HepG2 (cell line): ENCODE measurements at regions not wholly inside any gene's neighbourhood (a gene's known extent, or its start where the extent isn't known, plus 50 kb on each side); places are given as distances from the start of the nearest gene placed in this dataset.

Experiments
- ATAC-seq: fragments of 200-7000 bp; cut with Tn5 transposase; 3 replicates; pipeline ENCODE4 v1.9.1; 2020; ENCODE audit warnings: mild to moderate bottlenecking, moderate library complexity
- BruUV-seq: library from RNA; stranded (reverse); fragments of 400-500 nt; replicated peaks from 2 replicates; lab custom pipeline; 2021; lab: Mats Ljungman, UMichigan
- CTCF ChIA-PET: fragments of 300-600 bp; formaldehyde crosslinking; extraction: SDS; loops from one replicate; lab custom pipeline; 2021; ENCODE audit warnings: low total read pairs, inconsistent platforms, low intra/inter-chr PET ratio; lab: Yijun Ruan, JAX
- POLR2A ChIA-PET: fragments of 350-600 bp; sonication (Branson Sonifier 250); formaldehyde crosslinking; loops from one replicate; lab custom pipeline; 2020; ENCODE audit warnings: antibody characterized with exemption, inconsistent platforms; lab: Yijun Ruan, JAX
- DNase-seq: peaks from one replicate; pipeline ENCODE4 v3.0.0-alpha.2; 2015; ENCODE audit warnings: low spot score
- FAIRE-seq: peaks from 3 replicates; lab custom pipeline; 2011; peaks lifted over from hg19 to GRCh38; lab: Jason Lieb, UNC
- H2AFZ ChIP-seq: one replicate; pipeline ENCODE4 v1.6.1; 2011; ENCODE audit warnings: low read length, inconsistent platforms
- H3K27ac ChIP-seq: fragments of 300-600 bp; 3 replicates; pipeline ENCODE4 v1.8.0; 2011; ENCODE audit warnings: mixed run types, mild to moderate bottlenecking, mixed read lengths, low read length, inconsistent platforms; ENCODE audit not compliant: insufficient read depth; ENCODE audit errors: extremely low read length
- H3K27me3 ChIP-seq, 2 experiments: fragments of 200-600 bp in 1 of 2; 2 replicates in 1 of 2; 3 replicates in 1 of 2; pipeline versions ENCODE4 v1.6.0 to v1.8.0; 2011; ENCODE audit warnings: low read length in 2 of 2, mild to moderate bottlenecking in 2 of 2, moderate library complexity in 2 of 2, inconsistent platforms in 1 of 2; ENCODE audit not compliant: insufficient read depth in 2 of 2, control insufficient read depth in 1 of 2
- H3K36me3 ChIP-seq, 2 experiments: fragments of 200-600 bp in 1 of 2; replicated peaks in 1 of 2; 2 replicates in 1 of 2; 3 replicates in 1 of 2; pipeline versions ENCODE4 v1.5.1 to v1.8.0; 2011; ENCODE audit warnings: low read length in 2 of 2, inconsistent platforms in 1 of 2; ENCODE audit not compliant: insufficient read depth in 2 of 2, control insufficient read depth in 1 of 2
- H3K4me1 ChIP-seq: 2 replicates; pipeline ENCODE4 v1.5.1; 2012; ENCODE audit warnings: low read length, inconsistent platforms; ENCODE audit not compliant: insufficient read depth
- H3K4me2 ChIP-seq: 2 replicates; pipeline ENCODE4 v1.6.0; 2011; ENCODE audit warnings: low read depth, low read length, inconsistent platforms
- H3K4me3 ChIP-seq, 3 experiments: fragments of 200-600 bp in 1 of 3; sonication (generic), shearing (Covaris generic) in 1 of 3; replicated peaks in 1 of 3; 2 replicates each; pipeline ENCODE4 v1.5.1; 2011 to 2016; ENCODE audit warnings: low read length in 3 of 3, inconsistent platforms in 2 of 3, low read depth in 2 of 3, mild to moderate bottlenecking in 2 of 3, control low read depth in 1 of 3, mixed read lengths in 1 of 3; ENCODE audit not compliant: insufficient read depth in 1 of 3
- H3K79me2 ChIP-seq: one replicate; pipeline ENCODE4 v1.6.1; 2011; ENCODE audit warnings: low read length, inconsistent platforms; ENCODE audit not compliant: insufficient read depth
- H3K9ac ChIP-seq: 2 replicates; pipeline ENCODE4 v1.6.0; 2011; ENCODE audit warnings: mild to moderate bottlenecking, low read depth, low read length, inconsistent platforms; ENCODE audit not compliant: insufficient read depth
- H3K9me3 ChIP-seq: 2 replicates; pipeline ENCODE4 v1.5.1; 2012; ENCODE audit warnings: mild to moderate bottlenecking, low read length
- H4K20me1 ChIP-seq: 2 replicates; pipeline ENCODE4 v1.6.0; 2011; ENCODE audit warnings: inconsistent platforms, mild to moderate bottlenecking, low read length, moderate library complexity; ENCODE audit not compliant: insufficient read depth
- MAFF ChIP-seq: IDR thresholded peaks from 2 replicates; pipeline ENCODE4 v1.6.1; 2011; ENCODE audit warnings: low read depth, low read length, improper control_type of control experiment
- PRDM4 ChIP-seq: sonication (generic); formaldehyde crosslinking; IDR thresholded peaks from 2 replicates; pipeline ENCODE4 v1.9.0; 2021; ENCODE audit warnings: missing genetic modification reagents, borderline replicate concordance
- PRPF4 ChIP-seq: fragments of 200-400 bp; formaldehyde crosslinking; IDR thresholded peaks from 2 replicates; pipeline ENCODE4 v1.6.1; 2016; ENCODE audit warnings: low read length, low read depth; ENCODE audit not compliant: poor library complexity, severe bottlenecking
- SIN3B ChIP-seq: fragments of 150-350 bp; IDR thresholded peaks from 2 replicates; pipeline ENCODE4 v1.6.1; 2014; ENCODE audit warnings: low read length
- SMC3 ChIP-seq: IDR thresholded peaks from 2 replicates; pipeline ENCODE4 v1.6.1; 2011; ENCODE audit warnings: low read length, improper control_type of control experiment
- ZNF18 ChIP-seq: sonication (generic); formaldehyde crosslinking; IDR thresholded peaks from 2 replicates; pipeline ENCODE4 v1.8.0; 2022; ENCODE audit warnings: mild to moderate bottlenecking, missing genetic modification reagents; ENCODE audit not compliant: insufficient replicate concordance
- ZNF256 ChIP-seq: sonication (generic); formaldehyde crosslinking; conservative IDR thresholded peaks from 2 replicates; pipeline ENCODE4 v1.4.0; 2020; ENCODE audit warnings: missing genetic modification reagents
- ZNF34 ChIP-seq: sonication (generic); formaldehyde crosslinking; IDR thresholded peaks from 2 replicates; pipeline ENCODE4 v1.4.0; 2020; ENCODE audit warnings: mild to moderate bottlenecking, missing genetic modification reagents, borderline replicate concordance
- ZNF567 ChIP-seq: sonication (generic); formaldehyde crosslinking; IDR thresholded peaks from 2 replicates; pipeline ENCODE4 v1.8.1; 2023; ENCODE audit warnings: mild to moderate bottlenecking, missing genetic modification reagents, borderline replicate concordance
- WGBS: methylation state at CpG from one replicate; pipeline ENCODE4 v1.1.6; 2017; ENCODE audit warnings: low lambda C conversion rate; 5-methylcytosine and 5-hydroxymethylcytosine counted together
- in situ Hi-C: cut with HindIII; loops from 2 replicates; pipeline ENCODE4 v1.10.0; 2017; ENCODE audit warnings: low pct_unique_long_range_greater_than_20kb; ENCODE audit not compliant: extremely low pct_ligation_motif_present
- intact Hi-C: fragments of 100-400 bp; cut with micrococcal nuclease; formaldehyde crosslinking; loops from one replicate; pipeline ENCODE4 v1.10.0; 2022; ENCODE audit not compliant: unreplicated experiment
- TF ChIP-seq, protein P1 (sequence below): sonication (generic); formaldehyde crosslinking; IDR thresholded peaks from 2 replicates; pipeline ENCODE4 v1.5.1; 2020; ENCODE audit warnings: missing genetic modification reagents, mild to moderate bottlenecking, borderline replicate concordance

GRCh38 chr4:97353876-97354275, 789.4 kb downstream of the STPG2 start:
- 36% methylated on average over 1 of the region's 1 CpG for WGBS
- H3K36me3 ChIP-seq = no peaks in the 10 kb centered on the region
- H3K9ac ChIP-seq = no peak overlapping the region
- H3K9me3 ChIP-seq = peaks cover 88% of the 10 kb centered on the region
- DNase-seq (no peak), FAIRE-seq (no peak), ATAC-seq (no peak)
- no TSS peak for BruUV-seq
- no peak overlapping the region for H2AFZ ChIP-seq
- no peaks in the 10 kb centered on the region for H3K27me3 ChIP-seq
- intact Hi-C loops (no loop called here), in situ Hi-C loops (no loop called here)
- H3K27ac ChIP-seq = no peak overlapping the region
- no peak overlapping the region for H3K4me3 ChIP-seq
- no peaks in the 10 kb centered on the region for H4K20me1 ChIP-seq
- CTCF ChIA-PET = no interaction called here
- H3K4me1 ChIP-seq = no peaks in the 10 kb centered on the region
- no peak overlapping the region for H3K4me2 ChIP-seq
- no peaks in the 10 kb centered on the region for H3K79me2 ChIP-seq
- POLR2A ChIA-PET = no interaction called here
- TF ChIP-seq SMC3 = no peak
- TF ChIP-seq PRDM4 = no peak
- TF ChIP-seq SIN3B = no peak
- no peak for TF ChIP-seq ZNF567 (CRISPR knock-in tag)
- no peak for TF ChIP-seq ZNF256 (CRISPR knock-in tag)
- TF ChIP-seq, protein P1, sequence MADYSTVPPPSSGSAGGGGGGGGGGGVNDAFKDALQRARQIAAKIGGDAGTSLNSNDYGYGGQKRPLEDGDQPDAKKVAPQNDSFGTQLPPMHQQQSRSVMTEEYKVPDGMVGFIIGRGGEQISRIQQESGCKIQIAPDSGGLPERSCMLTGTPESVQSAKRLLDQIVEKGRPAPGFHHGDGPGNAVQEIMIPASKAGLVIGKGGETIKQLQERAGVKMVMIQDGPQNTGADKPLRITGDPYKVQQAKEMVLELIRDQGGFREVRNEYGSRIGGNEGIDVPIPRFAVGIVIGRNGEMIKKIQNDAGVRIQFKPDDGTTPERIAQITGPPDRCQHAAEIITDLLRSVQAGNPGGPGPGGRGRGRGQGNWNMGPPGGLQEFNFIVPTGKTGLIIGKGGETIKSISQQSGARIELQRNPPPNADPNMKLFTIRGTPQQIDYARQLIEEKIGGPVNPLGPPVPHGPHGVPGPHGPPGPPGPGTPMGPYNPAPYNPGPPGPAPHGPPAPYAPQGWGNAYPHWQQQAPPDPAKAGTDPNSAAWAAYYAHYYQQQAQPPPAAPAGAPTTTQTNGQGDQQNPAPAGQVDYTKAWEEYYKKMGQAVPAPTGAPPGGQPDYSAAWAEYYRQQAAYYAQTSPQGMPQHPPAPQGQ (CRISPR knock-in tag) = no peak
- TF ChIP-seq PRPF4 = no peak
- TF ChIP-seq ZNF18 (CRISPR knock-in tag) = no peak
- no peak for TF ChIP-seq ZNF34 (CRISPR knock-in tag)
- no peak for TF ChIP-seq MAFF
